NAMALWA (cell line): ENCODE measurements at regions not wholly inside any gene's neighbourhood (a gene's known extent, or its start where the extent isn't known, plus 50 kb on each side); places are given as distances from the start of the nearest gene placed in this dataset.

Source experiments
- DNase-seq: peaks from one replicate; pipeline ENCODE4 v3.0.0-alpha.2; 2015; ENCODE audit warnings: low spot score

DNA sequence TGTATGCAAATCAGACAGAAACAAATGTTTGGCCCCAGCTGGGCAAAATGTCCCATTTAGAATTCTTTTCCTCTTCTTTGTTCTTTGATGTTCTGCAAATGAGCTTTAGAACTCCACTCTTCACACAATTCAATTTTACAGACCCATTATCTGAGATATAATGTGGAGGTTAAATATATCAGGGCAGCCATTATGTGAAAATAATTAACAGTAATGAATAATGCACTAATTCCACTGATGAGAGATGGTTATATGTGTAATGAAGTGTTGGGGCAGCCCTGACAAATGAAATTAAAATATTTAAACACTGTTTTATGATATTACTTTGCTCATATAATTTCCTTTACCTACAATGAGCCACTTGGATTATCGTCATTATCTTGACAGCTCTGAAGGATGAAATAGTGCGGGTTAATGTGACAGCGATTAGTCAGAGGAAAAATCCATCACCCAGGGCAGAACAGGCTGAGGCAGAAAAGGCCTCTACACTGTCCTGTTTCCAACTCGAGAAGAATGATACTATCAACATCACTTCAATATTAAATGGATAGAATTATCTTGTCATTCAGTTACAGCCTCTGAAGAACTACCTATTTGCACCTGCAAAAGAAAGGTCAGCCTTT lies 321.1 kb downstream of the RBM26 start:
- DNase-seq = no peak

DNA sequence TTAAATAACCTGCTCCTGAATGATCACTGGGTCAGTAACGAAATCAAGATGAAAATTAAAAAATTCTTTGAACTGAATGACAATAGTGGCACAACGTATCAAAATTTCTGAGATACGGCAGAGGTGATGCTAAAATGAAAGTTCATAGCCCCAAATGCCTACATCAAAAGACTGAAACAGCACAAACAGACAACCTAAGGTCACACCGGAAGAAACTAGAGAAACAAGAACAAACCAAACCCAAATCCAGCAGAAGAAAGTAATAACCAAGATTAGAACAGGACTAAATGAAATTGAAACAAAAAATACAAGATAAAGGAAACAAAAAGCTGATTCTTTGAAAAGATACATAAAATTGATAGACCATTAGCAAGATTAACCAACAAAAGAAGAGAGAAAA lies 324.1 kb downstream of the RBM26 start:
- DNase-seq = no peak

DNA sequence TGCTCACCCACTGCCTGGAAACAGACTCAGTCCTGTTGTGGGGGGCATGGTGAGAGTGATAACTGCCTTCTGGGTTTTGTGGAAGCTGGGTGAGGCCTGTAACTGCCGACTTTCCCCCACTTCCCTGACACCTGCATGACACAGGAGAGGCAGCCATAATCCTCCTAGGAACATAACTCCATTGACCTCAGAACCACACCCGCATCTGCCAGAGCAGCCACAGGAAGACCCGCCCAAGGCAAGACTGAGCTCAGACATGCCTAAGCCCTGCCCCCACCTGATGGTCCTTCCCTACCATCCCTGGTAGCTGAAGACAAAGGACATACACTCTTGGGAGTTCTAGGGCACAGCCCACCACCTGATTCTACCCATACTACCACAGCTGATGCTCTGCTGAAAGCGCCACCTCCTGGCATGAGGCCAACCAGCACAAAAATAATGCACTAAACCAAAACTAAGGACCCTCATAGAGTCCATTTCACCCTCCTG lies 326.7 kb downstream of the RBM26 start:
- DNase-seq = no peak

DNA sequence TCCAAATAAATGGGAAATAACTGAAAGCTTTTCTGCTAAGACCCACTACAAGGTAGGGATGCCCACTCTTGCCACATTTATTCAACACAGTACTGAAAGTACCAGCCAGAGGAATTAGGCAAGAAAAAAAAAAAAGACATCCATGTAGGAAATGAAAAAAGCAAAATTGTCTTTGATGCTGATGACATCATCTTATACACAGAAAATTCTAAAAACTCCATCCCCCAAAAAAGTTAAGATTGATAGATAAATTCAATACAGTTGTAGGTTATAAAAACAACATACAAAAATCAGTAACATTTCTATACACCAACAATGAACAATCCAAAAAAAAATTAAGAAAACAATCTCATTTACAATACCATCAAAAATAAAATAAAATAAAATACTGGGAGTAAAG lies 330.4 kb downstream of the RBM26 start:
- DNase-seq = no peak

DNA sequence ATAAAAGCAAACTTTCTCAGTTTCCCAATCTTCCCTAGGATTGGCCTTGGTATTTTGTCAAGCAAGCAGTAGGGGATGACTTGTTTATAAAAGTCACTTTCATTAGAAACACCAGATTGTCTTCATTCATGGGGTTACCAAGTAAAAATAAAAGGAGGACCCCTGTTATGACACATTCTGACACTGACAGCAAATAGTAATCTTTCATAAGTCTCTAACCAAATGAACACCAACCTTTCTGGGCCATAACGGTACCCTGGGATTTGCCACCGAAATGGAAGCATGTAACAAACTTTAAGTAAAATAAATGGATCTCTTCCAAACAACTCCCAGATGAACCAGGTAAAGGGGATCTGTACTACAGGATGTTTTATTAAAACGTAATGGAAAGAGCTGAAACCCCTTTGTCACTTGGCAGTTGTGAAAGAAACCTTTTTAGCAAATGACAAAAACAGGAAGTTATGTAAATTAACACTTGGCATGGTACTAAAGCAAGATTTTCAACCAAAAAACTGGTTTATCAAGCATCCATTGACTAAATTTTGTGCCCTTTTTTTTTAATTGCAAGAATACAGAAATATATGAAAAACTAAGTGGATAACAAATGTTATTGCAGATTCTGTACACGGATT lies 335.6 kb downstream of the RBM26 start:
- DNase-seq = peak; percentile 50

DNA sequence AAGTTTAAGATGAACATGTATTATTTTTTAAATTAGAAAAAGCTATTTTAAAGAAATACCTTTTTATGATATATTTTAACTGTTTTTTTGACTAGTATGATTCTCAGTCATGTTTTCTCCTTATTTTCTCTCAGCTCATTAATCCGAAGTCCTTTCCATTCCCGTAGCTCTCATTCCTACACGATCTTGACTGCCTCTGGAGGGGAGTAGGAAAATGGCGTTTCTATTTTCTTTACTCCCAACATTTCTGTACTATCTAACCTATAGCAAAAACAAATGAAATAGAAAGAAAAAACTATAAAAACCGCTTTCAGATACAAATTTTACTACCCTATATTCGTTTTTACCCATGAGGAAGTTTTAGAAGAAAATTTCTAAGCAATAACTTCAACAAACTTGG lies 343.8 kb downstream of the RBM26 start:
- no peak for DNase-seq

DNA sequence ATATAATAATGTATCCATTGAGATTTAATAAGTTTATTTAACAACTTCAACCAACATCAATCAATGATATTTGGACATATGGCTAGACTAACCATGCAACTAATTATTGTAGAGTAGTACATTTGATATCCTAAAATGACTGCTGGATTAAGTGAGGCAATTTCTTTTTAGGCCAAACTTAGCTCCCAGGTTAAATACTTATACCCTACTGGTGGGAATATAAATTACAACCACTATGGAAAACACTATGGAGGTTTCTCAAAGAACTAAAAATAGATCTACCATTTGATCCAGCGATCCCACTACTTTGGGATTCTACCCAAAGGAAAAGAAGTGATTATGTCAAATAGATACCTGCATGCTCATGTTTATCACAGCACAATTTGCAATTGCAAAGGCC lies 345.8 kb downstream of the RBM26 start:
- peak; percentile 15 for DNase-seq

DNA sequence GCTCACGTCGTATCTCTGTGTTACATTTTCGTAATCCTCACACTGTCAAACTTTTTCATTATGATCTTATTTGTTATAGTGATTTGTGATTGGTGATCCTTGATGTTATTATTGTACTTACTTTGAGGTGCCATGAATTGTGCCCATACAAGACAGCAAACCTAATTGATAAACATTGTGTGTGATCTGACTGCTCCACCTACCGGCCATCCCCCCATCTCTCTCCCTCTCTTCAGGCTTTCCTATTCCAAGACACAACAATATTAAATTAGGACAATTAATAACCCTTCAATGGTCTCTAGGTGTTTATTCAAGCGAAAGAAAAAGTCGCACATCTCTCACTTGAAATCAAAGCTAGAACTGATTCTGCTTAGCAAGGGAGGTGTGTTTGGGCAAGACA lies 349.3 kb downstream of the RBM26 start:
- no peak for DNase-seq

DNA sequence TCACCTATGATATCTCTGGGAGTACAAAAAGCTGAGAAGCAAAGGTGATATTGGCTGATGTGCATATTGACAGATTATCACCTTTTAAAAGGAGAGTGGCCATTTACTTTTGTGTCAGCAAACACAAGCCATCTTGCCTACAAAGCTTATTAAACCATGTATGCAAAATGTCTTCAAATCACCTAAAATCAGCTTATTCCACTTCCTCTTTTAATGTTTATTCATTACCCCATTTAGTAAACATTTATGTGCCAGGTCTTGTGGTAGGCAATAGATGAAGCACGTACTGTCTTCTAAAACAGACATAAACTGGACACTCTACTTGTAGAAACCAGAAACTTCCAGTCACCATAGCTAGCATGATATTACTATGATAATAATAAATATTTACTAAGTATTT lies 354.6 kb downstream of the RBM26 start:
- DNase-seq = no peak

DNA sequence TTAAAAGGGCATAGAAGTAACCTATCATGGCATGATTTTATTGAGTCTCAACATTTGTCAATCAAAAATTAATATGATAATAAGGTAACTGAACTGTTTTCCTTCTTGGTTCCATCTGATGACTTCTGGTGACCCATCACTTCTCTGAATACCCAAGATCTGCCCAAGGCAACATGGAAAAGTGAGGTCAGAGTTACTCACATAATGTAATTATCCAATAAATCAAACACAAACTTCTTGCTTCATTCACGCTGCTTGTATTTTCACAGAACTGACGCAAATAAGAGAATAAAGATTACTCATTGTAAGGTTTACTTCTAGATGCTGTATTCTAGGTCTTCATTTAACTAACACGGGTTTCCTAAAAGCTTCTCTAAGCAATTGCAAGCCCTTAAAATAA lies 361.6 kb downstream of the RBM26 start:
- DNase-seq = no peak

DNA sequence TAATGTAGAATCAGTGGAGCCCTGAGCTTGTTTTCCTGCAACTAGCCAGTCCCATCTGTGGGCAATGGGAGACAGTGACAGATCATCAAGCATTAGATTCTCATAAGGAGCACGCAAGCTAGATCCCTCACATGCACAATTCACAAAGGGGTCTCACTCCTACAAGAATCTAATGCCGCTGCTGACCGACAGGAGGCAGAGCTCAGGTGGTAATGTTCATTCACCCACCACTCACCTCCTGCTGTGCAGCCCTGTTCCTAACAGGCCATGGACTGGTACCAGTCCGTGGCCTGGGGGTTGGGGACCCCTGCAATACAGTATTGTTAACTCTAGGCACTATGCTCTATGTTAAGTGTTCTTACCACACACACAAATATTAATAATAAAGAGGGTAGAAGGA lies 362.8 kb downstream of the RBM26 start:
- no peak for DNase-seq

DNA sequence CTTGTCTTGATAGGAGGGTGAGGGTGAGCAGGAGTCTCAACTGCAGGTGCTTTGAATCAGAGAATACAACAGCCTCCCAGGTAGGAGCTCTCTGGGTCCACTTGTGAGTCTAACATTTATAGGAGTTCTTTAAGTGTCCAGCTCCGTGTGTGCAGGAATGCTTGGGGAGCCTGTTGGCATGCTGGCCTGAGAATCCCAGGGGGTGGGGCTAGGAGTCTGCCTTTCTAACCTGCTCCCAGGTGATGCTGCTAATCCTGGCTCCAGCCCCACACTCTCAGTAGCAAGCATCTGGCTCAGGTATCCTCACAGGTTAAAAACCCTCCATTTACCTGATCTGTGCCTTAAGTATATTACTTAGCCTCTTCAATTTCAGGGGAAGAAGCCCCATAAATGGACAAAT lies 368.9 kb downstream of the RBM26 start:
- no peak for DNase-seq

DNA sequence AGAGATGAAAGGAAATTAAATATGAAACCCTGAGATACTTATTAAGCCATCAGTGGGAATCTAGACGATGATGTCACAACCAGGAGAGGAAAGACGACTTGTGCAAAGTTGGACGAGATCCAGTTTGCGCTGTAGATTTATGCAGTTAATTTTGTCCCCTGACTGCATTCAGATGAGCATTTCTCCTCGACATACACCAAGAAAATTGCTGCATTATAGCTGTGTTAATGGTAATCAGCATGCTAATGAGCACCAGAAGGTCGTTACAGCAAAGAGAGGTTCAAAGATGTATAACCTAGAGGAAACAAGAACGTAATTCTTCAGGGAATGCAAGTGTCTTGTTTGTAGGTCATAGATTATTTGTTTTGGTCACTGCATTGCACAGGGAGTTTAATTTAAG lies 371.7 kb downstream of the RBM26 start:
- no peak for DNase-seq

DNA sequence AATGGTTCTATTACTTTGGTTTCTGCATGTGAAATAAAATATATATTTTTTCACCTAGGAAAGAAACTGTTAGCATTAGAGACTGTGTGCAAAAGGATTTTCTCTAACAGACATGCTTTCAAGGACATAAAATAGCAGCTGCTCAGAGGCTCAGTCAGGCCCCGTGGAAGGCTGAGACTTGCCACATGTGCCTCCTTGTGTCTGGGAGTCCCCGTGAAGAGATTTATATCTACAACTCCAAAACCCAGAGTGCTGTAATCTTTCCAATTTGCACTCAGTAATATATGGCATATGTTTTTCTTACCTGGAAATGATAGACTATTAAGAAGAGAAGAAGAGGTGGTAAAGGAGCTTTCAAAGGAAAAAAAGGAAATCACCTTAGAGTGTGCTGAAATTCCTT lies 371.6 kb upstream of the OBI1 start:
- no peak for DNase-seq

DNA sequence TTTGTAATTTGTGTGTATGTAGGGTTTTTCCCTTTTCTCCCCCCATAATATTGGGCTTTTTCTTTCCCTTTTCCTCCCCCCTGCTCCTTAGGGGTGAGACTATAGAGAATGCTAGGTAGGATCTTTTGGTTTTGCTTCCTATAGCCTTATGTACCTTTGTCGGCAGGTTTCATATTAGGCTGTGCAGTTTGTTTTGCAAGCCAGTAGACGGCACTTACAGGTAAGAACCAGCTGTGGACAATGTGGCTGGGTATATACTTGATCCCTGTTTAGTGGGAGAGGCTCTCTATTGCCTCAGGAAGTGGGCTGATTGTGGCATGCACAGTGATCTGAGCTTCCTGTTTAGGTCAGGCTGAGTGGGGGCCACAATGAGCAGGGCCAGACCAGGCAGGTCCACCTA lies 359.2 kb upstream of the OBI1 start:
- DNase-seq = no peak

DNA sequence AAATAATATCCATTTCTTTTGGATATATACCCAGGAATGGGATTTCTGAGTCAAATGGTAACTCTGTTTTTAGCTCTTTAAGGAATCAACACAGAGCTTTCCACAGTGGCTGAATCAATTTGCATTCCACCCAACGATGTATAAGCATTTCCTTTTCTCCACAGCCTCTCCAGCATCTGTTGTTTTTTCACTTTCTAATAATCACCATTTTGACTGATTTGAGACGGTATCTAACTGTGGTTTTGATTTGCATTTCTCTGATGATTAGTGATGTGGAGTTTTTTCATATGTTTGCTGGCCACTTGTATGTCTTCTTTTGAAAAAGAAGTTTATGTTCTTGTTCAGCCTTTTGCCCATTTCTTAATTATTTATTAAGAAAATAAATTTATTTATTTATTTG lies 352.2 kb upstream of the OBI1 start:
- DNase-seq = no peak

DNA sequence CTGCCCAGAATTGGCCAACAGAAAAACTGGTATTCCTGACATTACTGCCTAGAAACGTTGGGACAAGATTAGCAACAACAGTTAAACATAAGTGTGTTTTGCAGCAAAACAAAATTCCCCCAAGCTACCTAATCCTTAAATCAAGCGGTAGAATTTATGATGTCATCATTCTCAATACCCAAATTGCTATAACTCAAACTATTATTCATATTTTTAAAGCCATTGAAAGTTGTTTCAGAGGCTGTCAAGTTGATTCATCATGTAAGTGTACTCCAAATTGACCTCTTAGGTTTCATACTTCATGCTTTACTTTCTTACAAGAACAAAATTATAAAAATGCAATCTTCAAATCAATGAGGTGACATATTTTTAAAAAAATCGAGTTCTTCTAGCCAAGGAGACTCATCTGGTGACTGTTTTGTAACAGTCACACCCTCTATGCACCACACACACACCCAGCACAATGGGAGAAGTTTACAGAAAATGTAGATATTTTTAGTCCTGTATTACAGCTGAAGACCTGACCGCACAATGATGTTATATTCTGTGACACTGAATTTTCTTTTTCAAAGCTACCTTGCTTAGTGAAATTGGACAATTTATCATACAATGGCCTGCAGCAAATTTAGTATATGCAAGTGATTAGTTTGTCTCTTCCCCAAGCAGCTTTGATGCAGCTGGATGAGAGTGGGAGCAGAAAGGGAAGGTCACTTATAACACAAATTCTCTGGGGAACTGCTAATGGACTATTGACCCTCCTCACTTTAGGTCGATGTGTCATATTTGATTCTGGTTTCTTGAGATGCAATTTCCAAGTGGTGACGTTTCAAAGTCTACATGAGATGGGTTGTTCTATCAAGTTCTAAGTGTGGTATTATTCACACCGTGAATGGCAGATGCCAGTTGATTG lies 345.3 kb upstream of the OBI1 start:
- no peak for DNase-seq

DNA sequence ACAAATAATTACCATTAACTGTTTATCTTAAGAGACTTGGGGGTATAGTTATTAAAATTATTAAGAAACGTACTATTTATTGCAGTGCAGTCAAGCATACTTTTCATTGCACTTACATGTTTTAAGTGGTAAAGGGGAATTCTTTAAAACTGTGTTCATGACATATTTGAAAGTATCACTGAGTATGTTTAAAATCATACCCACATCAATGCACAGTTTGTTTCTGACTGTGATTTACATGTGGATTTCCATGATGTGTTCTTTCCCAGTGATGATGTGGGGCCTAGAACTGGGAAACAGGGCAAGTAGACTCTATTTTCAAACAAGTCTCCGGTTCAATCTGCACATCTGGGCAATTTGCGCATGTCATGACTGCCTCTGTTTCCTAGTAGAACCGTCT lies 340.5 kb upstream of the OBI1 start:
- no peak for DNase-seq

DNA sequence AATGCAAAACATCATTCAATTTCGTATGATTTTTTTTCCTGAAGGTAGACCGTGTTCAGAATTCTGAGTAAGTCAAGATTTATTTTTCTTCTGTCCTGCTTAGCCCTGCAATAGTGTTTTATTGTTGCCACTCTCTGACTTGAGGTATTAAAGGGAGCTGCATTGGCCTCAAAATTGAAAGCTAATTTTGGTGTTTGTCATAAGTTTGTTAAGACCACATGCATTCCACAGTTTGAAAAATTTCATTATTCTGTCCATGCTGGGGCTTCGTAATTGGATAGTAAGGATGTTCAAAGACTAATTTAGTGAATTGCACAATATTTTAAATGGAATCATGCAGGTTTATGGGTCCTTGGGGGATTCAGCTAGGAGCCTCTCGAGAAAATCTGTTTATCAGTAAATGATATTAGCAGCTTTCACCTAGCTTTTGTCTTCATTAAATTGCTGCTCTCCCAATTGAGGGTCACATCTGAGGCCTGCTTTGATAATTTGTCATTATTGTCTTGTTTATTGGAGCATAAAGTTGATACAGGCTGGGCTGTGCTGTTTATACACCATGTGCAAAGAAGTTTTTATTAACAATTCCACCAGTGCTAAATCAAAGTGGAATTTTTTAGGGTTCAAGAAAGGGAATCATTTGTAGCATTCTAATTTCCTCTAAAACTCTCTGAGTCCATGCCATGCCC lies 339.8 kb upstream of the OBI1 start:
- no peak for DNase-seq

DNA sequence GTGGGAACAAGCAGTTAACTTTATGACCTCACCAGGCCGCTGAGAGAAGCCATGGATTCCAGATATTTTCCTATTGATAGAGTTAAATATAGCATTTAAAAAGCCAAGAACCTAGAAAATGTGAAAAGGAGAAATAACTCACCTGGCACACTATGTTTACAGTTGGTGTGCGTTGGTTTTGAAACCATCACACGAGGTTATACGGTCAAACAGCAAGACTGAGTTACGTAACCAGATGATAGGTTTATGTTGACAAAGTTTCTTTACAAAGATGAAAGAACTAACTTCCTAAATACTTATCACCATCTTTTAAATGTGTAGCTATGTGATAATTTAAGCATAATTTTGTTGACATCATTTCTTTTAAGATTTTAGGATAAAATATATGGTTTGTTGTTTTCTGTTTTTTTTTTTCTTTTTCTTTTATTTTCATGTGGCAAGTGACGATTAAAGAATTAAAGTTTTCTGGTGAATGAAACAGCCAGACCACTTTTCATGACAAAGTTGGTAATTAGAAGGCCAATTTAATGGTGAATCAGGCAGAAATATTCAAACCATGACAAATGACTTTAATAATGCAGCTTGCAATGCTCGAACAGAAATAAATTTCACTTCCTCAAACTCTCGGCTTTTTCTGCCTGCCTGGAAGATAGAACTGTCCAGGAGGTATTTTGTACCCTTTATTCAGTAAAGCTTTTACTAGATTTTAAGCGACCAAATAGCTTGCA lies 339.1 kb upstream of the OBI1 start:
- DNase-seq = peak; percentile 41

DNA sequence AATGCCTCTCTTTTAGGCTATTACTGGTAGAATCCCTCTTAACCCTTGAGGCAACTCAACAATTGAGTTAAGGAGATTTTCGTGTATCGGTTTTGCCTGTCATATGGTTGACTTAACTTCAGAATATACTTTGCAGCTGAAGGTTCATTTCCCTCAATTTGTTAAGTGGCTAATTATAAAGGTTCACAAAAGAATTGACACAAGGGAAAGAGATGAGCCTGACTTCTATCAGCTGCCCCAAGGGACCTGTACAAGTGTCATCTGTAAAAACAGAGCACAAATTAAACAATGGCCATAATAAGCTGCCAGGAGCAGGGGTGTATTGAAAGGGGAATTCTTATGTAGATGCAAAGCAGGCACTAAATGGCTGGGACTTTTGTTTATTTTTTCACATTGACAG lies 334.8 kb upstream of the OBI1 start:
- no peak for DNase-seq

DNA sequence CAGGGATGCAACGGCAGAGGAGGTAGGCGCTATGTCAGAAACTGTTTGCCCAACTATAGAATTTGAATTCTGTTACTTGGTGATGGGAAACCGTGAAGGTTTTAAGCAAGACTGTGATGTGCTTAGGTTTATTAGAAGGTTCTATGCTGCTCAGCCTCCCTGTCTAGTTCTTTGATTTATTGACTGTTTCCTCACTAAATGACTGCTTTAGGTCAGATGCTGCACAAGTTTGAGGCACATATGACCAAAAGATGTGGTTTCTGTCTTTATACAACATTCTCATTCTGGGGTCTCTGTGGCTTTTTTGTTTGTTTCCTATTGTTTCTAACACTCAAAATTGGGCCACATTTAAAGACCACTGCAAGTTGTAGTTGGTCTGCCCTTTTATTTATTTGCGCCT lies 323.0 kb upstream of the OBI1 start:
- no peak for DNase-seq
